ENCODE measurements at regions not wholly inside any gene's neighbourhood (a gene's known extent, or its start where the extent isn't known, plus 50 kb on each side); places are given as distances from the start of the nearest gene placed in this dataset.

DNA sequence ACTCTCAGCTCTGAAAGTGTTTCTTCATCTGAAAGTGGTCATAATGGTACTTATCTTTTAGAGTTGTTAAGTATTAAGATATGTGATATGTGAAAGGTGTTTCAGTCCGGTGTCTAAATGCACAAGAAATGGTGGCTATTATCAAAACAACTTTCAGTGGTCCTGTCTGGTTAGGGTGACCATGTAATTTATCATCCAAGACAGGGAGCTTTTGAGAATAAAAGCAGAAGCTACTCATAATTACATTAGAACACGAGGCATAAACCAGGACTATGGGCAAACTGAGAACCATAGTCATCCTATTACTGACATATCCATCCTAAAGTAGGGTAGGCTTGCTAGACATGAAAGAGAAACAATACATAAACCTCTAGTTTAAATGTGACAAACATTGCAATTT, 418.1 kb upstream of the SEMA6A start:
- TF ChIP-seq, protein P1, sequence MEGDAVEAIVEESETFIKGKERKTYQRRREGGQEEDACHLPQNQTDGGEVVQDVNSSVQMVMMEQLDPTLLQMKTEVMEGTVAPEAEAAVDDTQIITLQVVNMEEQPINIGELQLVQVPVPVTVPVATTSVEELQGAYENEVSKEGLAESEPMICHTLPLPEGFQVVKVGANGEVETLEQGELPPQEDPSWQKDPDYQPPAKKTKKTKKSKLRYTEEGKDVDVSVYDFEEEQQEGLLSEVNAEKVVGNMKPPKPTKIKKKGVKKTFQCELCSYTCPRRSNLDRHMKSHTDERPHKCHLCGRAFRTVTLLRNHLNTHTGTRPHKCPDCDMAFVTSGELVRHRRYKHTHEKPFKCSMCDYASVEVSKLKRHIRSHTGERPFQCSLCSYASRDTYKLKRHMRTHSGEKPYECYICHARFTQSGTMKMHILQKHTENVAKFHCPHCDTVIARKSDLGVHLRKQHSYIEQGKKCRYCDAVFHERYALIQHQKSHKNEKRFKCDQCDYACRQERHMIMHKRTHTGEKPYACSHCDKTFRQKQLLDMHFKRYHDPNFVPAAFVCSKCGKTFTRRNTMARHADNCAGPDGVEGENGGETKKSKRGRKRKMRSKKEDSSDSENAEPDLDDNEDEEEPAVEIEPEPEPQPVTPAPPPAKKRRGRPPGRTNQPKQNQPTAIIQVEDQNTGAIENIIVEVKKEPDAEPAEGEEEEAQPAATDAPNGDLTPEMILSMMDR (IDR thresholded peaks at IDR 0.05): no peak
- TF ChIP-seq POLR2A (IDR thresholded peaks at IDR 0.05) (no peak), POLR2AphosphoS5 (IDR thresholded peaks at IDR 0.05) (no peak)
